Astrocyte (in vitro differentiated cells and primary cell): ENCODE measurements at regions not wholly inside any gene's neighbourhood (a gene's known extent, or its start where the extent isn't known, plus 50 kb on each side); places are given as distances from the start of the nearest gene placed in this dataset.

Experiments used
- DNase-seq: peaks from one replicate; pipeline ENCODE4 v3.0.0-alpha.2; 2010; ENCODE audit warnings: low read depth
- FAIRE-seq: peaks from 2 replicates; lab custom pipeline; 2011; peaks lifted over from hg19 to GRCh38; lab: Jason Lieb, UNC
- H2AFZ ChIP-seq: 2 replicates; pipeline ENCODE4 v1.6.0; 2012; ENCODE audit warnings: low read depth, low read length, inconsistent platforms
- H3K27ac ChIP-seq: 2 replicates; pipeline ENCODE4 v1.5.1; 2011; ENCODE audit warnings: low read depth, low read length, inconsistent platforms
- H3K27me3 ChIP-seq: 2 replicates; pipeline ENCODE4 v1.6.0; 2011; ENCODE audit warnings: low read length, inconsistent platforms; ENCODE audit not compliant: insufficient read depth
- H3K36me3 ChIP-seq: 2 replicates; pipeline ENCODE4 v1.5.1; 2011; ENCODE audit warnings: low read length, inconsistent platforms; ENCODE audit not compliant: insufficient read depth
- H3K4me1 ChIP-seq: 2 replicates; pipeline ENCODE4 v1.5.1; 2011; ENCODE audit warnings: low read length, inconsistent platforms; ENCODE audit not compliant: insufficient read depth
- H3K4me2 ChIP-seq: 2 replicates; pipeline ENCODE4 v1.6.0; 2012; ENCODE audit warnings: low read length, inconsistent platforms
- H3K4me3 ChIP-seq: 2 replicates; pipeline ENCODE4 v1.5.1; 2011; ENCODE audit warnings: low read depth, mild to moderate bottlenecking, low read length, inconsistent platforms; ENCODE audit not compliant: insufficient read depth
- H3K79me2 ChIP-seq: 2 replicates; pipeline ENCODE4 v1.6.0; 2012; ENCODE audit warnings: mild to moderate bottlenecking, low read length, inconsistent platforms; ENCODE audit not compliant: insufficient read depth
- H3K9ac ChIP-seq: 2 replicates; pipeline ENCODE4 v1.6.0; 2012; ENCODE audit warnings: mild to moderate bottlenecking, low read length, inconsistent platforms
- H3K9me3 ChIP-seq: 2 replicates; pipeline ENCODE4 v1.5.1; 2012; ENCODE audit warnings: low read depth, mild to moderate bottlenecking, low read length, inconsistent platforms; ENCODE audit not compliant: insufficient read depth
- H4K20me1 ChIP-seq: 2 replicates; pipeline ENCODE4 v1.6.0; 2012; ENCODE audit warnings: low read length, inconsistent platforms; ENCODE audit not compliant: insufficient read depth
- H3K27ac Mint-ChIP-seq: one replicate; pipeline ENCODE4 v1.8.0; 2021; ENCODE audit warnings: mild to moderate bottlenecking, mixed read lengths; ENCODE audit not compliant: unreplicated experiment
- H3K27me3 Mint-ChIP-seq: one replicate; pipeline ENCODE4 v1.8.0; 2021; ENCODE audit warnings: low read depth, mixed read lengths; ENCODE audit not compliant: unreplicated experiment
- H3K36me3 Mint-ChIP-seq: one replicate; pipeline ENCODE4 v1.8.0; 2021; ENCODE audit warnings: low read depth, mixed read lengths; ENCODE audit not compliant: unreplicated experiment
- H3K4me1 Mint-ChIP-seq: one replicate; pipeline ENCODE4 v1.8.0; 2021; ENCODE audit warnings: low read depth, mixed read lengths; ENCODE audit not compliant: unreplicated experiment
- H3K4me3 Mint-ChIP-seq: one replicate; pipeline ENCODE4 v1.8.0; 2021; ENCODE audit warnings: mild to moderate bottlenecking, moderate library complexity, mixed read lengths; ENCODE audit not compliant: unreplicated experiment
- H3K9me3 Mint-ChIP-seq: one replicate; pipeline ENCODE4 v1.8.0; 2021; ENCODE audit warnings: mild to moderate bottlenecking, mixed read lengths; ENCODE audit not compliant: unreplicated experiment
- CTCF ChIP-seq: IDR thresholded peaks from 2 replicates; pipeline ENCODE4 v1.5.1; 2011; ENCODE audit warnings: low read depth, mild to moderate bottlenecking, inconsistent platforms, low read length, moderate library complexity; ENCODE audit not compliant: insufficient read depth
- EZH2 ChIP-seq: IDR thresholded peaks from 2 replicates; pipeline ENCODE4 v1.6.1; 2012; ENCODE audit warnings: mild to moderate bottlenecking, low read length, inconsistent platforms; ENCODE audit not compliant: insufficient read depth

- no peaks in the 10 kb centered on the region for H3K9me3 ChIP-seq
- no peak overlapping the region for H3K4me2 ChIP-seq
- H3K4me3 ChIP-seq, result no peak overlapping the region
- H3K36me3 ChIP-seq, result no peaks in the 10 kb centered on the region
- DNase-seq (no peak), FAIRE-seq (no peak)
- no peaks in the 10 kb centered on the region for H3K27me3 ChIP-seq
- H3K27ac ChIP-seq, result no peak overlapping the region
- Mint-ChIP-seq H3K36me3 (no peaks in the 10 kb centered on the region), H3K27ac (no peak overlapping the region), H3K9me3 (no peaks in the 10 kb centered on the region), H3K4me1 (peaks cover 1% of the 10 kb centered on the region), H3K27me3 (no peaks in the 10 kb centered on the region), H3K4me3 (no peak overlapping the region)
- H2AFZ ChIP-seq, result no peak overlapping the region
- TF ChIP-seq EZH2 (no peak), CTCF (no peak)
- no peaks in the 10 kb centered on the region for H4K20me1 ChIP-seq
- no peak overlapping the region for H3K9ac ChIP-seq
- H3K4me1 ChIP-seq, result no peaks in the 10 kb centered on the region
- no peaks in the 10 kb centered on the region for H3K79me2 ChIP-seq
These were observed 52.2 kb upstream of the TRERF1 start for GRCh38 chr6:42503894-42504293.

- Mint-ChIP-seq H3K36me3 (no peaks in the 10 kb centered on the region), H3K4me3 (no peak overlapping the region), H3K27me3 (no peaks in the 10 kb centered on the region), H3K27ac (no peak overlapping the region), H3K4me1 (no peaks in the 10 kb centered on the region), H3K9me3 (no peaks in the 10 kb centered on the region)
- Histone ChIP-seq H3K9ac (no peak overlapping the region), H3K4me3 (no peak overlapping the region), H3K79me2 (no peaks in the 10 kb centered on the region), H3K27ac (no peak overlapping the region), H3K9me3 (no peaks in the 10 kb centered on the region), H3K4me1 (no peaks in the 10 kb centered on the region), H4K20me1 (no peaks in the 10 kb centered on the region), H2AFZ (no peak overlapping the region), H3K36me3 (no peaks in the 10 kb centered on the region), H3K4me2 (no peak overlapping the region), H3K27me3 (no peaks in the 10 kb centered on the region)
- no peak for TF ChIP-seq EZH2
- TF ChIP-seq CTCF, result no peak
- FAIRE-seq, result no peak
- no peak for DNase-seq
These were observed 51.3 kb upstream of the TRERF1 start for GRCh38 chr6:42502990-42503389.

- Histone ChIP-seq H3K79me2 (no peaks in the 10 kb centered on the region), H3K4me1 (no peaks in the 10 kb centered on the region), H3K36me3 (no peaks in the 10 kb centered on the region), H3K27ac (no peak overlapping the region), H2AFZ (no peak overlapping the region), H3K9ac (no peak overlapping the region), H3K4me2 (no peak overlapping the region), H4K20me1 (no peaks in the 10 kb centered on the region), H3K9me3 (no peaks in the 10 kb centered on the region), H3K4me3 (no peak overlapping the region), H3K27me3 (no peaks in the 10 kb centered on the region)
- TF ChIP-seq CTCF, result no peak
- DNase-seq (no peak), FAIRE-seq (no peak)
- Mint-ChIP-seq H3K4me1 (no peaks in the 10 kb centered on the region), H3K4me3 (no peak overlapping the region), H3K36me3 (no peaks in the 10 kb centered on the region), H3K27ac (no peak overlapping the region), H3K27me3 (no peaks in the 10 kb centered on the region), H3K9me3 (no peaks in the 10 kb centered on the region)
These were observed 50.4 kb upstream of the TRERF1 start for GRCh38 chr6:42502127-42502526.
